Astrocyte (in vitro differentiated cells and primary cell): ENCODE measurements at regions not wholly inside any gene's neighbourhood (a gene's known extent, or its start where the extent isn't known, plus 50 kb on each side); places are given as distances from the start of the nearest gene placed in this dataset.
A peak's percentile ranks its signal among the peaks of the same experiment; 100 is the strongest.

Experiments
- DNase-seq: peaks from one replicate; pipeline ENCODE4 v3.0.0-alpha.2; 2010; ENCODE audit warnings: low read depth
- FAIRE-seq: peaks from 2 replicates; lab custom pipeline; 2011; peaks lifted over from hg19 to GRCh38; lab: Jason Lieb, UNC
- H2AFZ ChIP-seq: 2 replicates; pipeline ENCODE4 v1.6.0; 2012; ENCODE audit warnings: low read depth, low read length, inconsistent platforms
- H3K27ac ChIP-seq: 2 replicates; pipeline ENCODE4 v1.5.1; 2011; ENCODE audit warnings: low read depth, low read length, inconsistent platforms
- H3K27me3 ChIP-seq: 2 replicates; pipeline ENCODE4 v1.6.0; 2011; ENCODE audit warnings: low read length, inconsistent platforms; ENCODE audit not compliant: insufficient read depth
- H3K36me3 ChIP-seq: 2 replicates; pipeline ENCODE4 v1.5.1; 2011; ENCODE audit warnings: low read length, inconsistent platforms; ENCODE audit not compliant: insufficient read depth
- H3K4me1 ChIP-seq: 2 replicates; pipeline ENCODE4 v1.5.1; 2011; ENCODE audit warnings: low read length, inconsistent platforms; ENCODE audit not compliant: insufficient read depth
- H3K4me2 ChIP-seq: 2 replicates; pipeline ENCODE4 v1.6.0; 2012; ENCODE audit warnings: low read length, inconsistent platforms
- H3K4me3 ChIP-seq: 2 replicates; pipeline ENCODE4 v1.5.1; 2011; ENCODE audit warnings: low read depth, mild to moderate bottlenecking, low read length, inconsistent platforms; ENCODE audit not compliant: insufficient read depth
- H3K79me2 ChIP-seq: 2 replicates; pipeline ENCODE4 v1.6.0; 2012; ENCODE audit warnings: mild to moderate bottlenecking, low read length, inconsistent platforms; ENCODE audit not compliant: insufficient read depth
- H3K9ac ChIP-seq: 2 replicates; pipeline ENCODE4 v1.6.0; 2012; ENCODE audit warnings: mild to moderate bottlenecking, low read length, inconsistent platforms
- H3K9me3 ChIP-seq: 2 replicates; pipeline ENCODE4 v1.5.1; 2012; ENCODE audit warnings: low read depth, mild to moderate bottlenecking, low read length, inconsistent platforms; ENCODE audit not compliant: insufficient read depth
- H4K20me1 ChIP-seq: 2 replicates; pipeline ENCODE4 v1.6.0; 2012; ENCODE audit warnings: low read length, inconsistent platforms; ENCODE audit not compliant: insufficient read depth
- H3K27ac Mint-ChIP-seq: one replicate; pipeline ENCODE4 v1.8.0; 2021; ENCODE audit warnings: mild to moderate bottlenecking, mixed read lengths; ENCODE audit not compliant: unreplicated experiment
- H3K27me3 Mint-ChIP-seq: one replicate; pipeline ENCODE4 v1.8.0; 2021; ENCODE audit warnings: low read depth, mixed read lengths; ENCODE audit not compliant: unreplicated experiment
- H3K36me3 Mint-ChIP-seq: one replicate; pipeline ENCODE4 v1.8.0; 2021; ENCODE audit warnings: low read depth, mixed read lengths; ENCODE audit not compliant: unreplicated experiment
- H3K4me1 Mint-ChIP-seq: one replicate; pipeline ENCODE4 v1.8.0; 2021; ENCODE audit warnings: low read depth, mixed read lengths; ENCODE audit not compliant: unreplicated experiment
- H3K4me3 Mint-ChIP-seq: one replicate; pipeline ENCODE4 v1.8.0; 2021; ENCODE audit warnings: mild to moderate bottlenecking, moderate library complexity, mixed read lengths; ENCODE audit not compliant: unreplicated experiment
- H3K9me3 Mint-ChIP-seq: one replicate; pipeline ENCODE4 v1.8.0; 2021; ENCODE audit warnings: mild to moderate bottlenecking, mixed read lengths; ENCODE audit not compliant: unreplicated experiment
- EZH2 ChIP-seq: IDR thresholded peaks from 2 replicates; pipeline ENCODE4 v1.6.1; 2012; ENCODE audit warnings: mild to moderate bottlenecking, low read length, inconsistent platforms; ENCODE audit not compliant: insufficient read depth
- TF ChIP-seq, protein P1 (sequence below): IDR thresholded peaks from 2 replicates; pipeline ENCODE4 v1.5.1; 2011; ENCODE audit warnings: low read depth, mild to moderate bottlenecking, inconsistent platforms, low read length, moderate library complexity; ENCODE audit not compliant: insufficient read depth

GRCh38 chr14:103225062-103225461, 101.8 kb downstream of the TNFAIP2 start:
- Histone ChIP-seq H3K4me3 (no peak overlapping the region), H4K20me1 (no peaks in the 10 kb centered on the region), H3K79me2 (no peaks in the 10 kb centered on the region), H3K36me3 (no peaks in the 10 kb centered on the region), H3K4me2 (no peak overlapping the region), H3K4me1 (no peaks in the 10 kb centered on the region), H3K27ac (no peak overlapping the region), H3K9me3 (no peaks in the 10 kb centered on the region), H3K9ac (no peak overlapping the region), H3K27me3 (peaks cover 46% of the 10 kb centered on the region), H2AFZ (no peak overlapping the region)
- TF ChIP-seq, protein P1, sequence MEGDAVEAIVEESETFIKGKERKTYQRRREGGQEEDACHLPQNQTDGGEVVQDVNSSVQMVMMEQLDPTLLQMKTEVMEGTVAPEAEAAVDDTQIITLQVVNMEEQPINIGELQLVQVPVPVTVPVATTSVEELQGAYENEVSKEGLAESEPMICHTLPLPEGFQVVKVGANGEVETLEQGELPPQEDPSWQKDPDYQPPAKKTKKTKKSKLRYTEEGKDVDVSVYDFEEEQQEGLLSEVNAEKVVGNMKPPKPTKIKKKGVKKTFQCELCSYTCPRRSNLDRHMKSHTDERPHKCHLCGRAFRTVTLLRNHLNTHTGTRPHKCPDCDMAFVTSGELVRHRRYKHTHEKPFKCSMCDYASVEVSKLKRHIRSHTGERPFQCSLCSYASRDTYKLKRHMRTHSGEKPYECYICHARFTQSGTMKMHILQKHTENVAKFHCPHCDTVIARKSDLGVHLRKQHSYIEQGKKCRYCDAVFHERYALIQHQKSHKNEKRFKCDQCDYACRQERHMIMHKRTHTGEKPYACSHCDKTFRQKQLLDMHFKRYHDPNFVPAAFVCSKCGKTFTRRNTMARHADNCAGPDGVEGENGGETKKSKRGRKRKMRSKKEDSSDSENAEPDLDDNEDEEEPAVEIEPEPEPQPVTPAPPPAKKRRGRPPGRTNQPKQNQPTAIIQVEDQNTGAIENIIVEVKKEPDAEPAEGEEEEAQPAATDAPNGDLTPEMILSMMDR: no peak
- no peak for TF ChIP-seq EZH2
- no peaks in the 10 kb centered on the region for H3K9me3 Mint-ChIP-seq
- no peak overlapping the region for H3K4me3 Mint-ChIP-seq
- H3K27me3 Mint-ChIP-seq: peaks cover 59% of the 10 kb centered on the region
- DNase-seq: no peak
- H3K27ac Mint-ChIP-seq: no peak overlapping the region
- no peak for FAIRE-seq
- no peaks in the 10 kb centered on the region for H3K36me3 Mint-ChIP-seq
- H3K4me1 Mint-ChIP-seq: no peaks in the 10 kb centered on the region

GRCh38 chr14:103225476-103225875, 102.2 kb downstream of the TNFAIP2 start:
- H3K27ac Mint-ChIP-seq: no peak overlapping the region
- DNase-seq (no peak), FAIRE-seq (no peak)
- Histone ChIP-seq H3K36me3 (no peaks in the 10 kb centered on the region), H3K79me2 (no peaks in the 10 kb centered on the region), H3K27ac (no peak overlapping the region), H4K20me1 (no peaks in the 10 kb centered on the region), H3K4me3 (no peak overlapping the region), H3K9me3 (no peaks in the 10 kb centered on the region), H3K4me1 (no peaks in the 10 kb centered on the region), H3K27me3 (peaks cover 46% of the 10 kb centered on the region), H2AFZ (peak overlapping the region; percentile 41), H3K9ac (no peak overlapping the region), H3K4me2 (no peak overlapping the region)
- no peaks in the 10 kb centered on the region for H3K36me3 Mint-ChIP-seq
- peaks cover 63% of the 10 kb centered on the region for H3K27me3 Mint-ChIP-seq
- H3K4me1 Mint-ChIP-seq: no peaks in the 10 kb centered on the region
- H3K9me3 Mint-ChIP-seq: no peaks in the 10 kb centered on the region
- H3K4me3 Mint-ChIP-seq: no peak overlapping the region
- no peak for TF ChIP-seq EZH2
- TF ChIP-seq, protein P1: no peak

- Histone ChIP-seq H3K4me1 (no peaks in the 10 kb centered on the region), H3K9me3 (no peaks in the 10 kb centered on the region), H3K36me3 (no peaks in the 10 kb centered on the region), H3K9ac (no peak overlapping the region), H3K27ac (no peak overlapping the region), H3K79me2 (no peaks in the 10 kb centered on the region), H4K20me1 (no peaks in the 10 kb centered on the region), H3K4me2 (no peak overlapping the region), H3K27me3 (peaks cover 31% of the 10 kb centered on the region), H2AFZ (no peak overlapping the region), H3K4me3 (no peak overlapping the region)
- Mint-ChIP-seq H3K4me3 (no peak overlapping the region), H3K36me3 (no peaks in the 10 kb centered on the region), H3K4me1 (no peaks in the 10 kb centered on the region), H3K9me3 (no peaks in the 10 kb centered on the region), H3K27me3 (peaks cover 51% of the 10 kb centered on the region), H3K27ac (peak overlapping the region; percentile 59)
- FAIRE-seq (no peak), DNase-seq (no peak)
- no peak for TF ChIP-seq EZH2
- TF ChIP-seq, protein P1: no peak
These were observed 104.0 kb downstream of the TNFAIP2 start for GRCh38 chr14:103227094-103227768.
